RWPE2 (cell line): ENCODE measurements at regions not wholly inside any gene's neighbourhood (a gene's known extent, or its start where the extent isn't known, plus 50 kb on each side); places are given as distances from the start of the nearest gene placed in this dataset.
"Not testable (repeated sequence)": the region's sequence is repeated elsewhere in the genome, so short reads cannot be mapped to it uniquely, and the experiment has no call there.

ENCODE experiments used
- ATAC-seq: fragments of 200-7000 bp; cut with Tn5 transposase; 3 replicates; pipeline ENCODE4 v1.9.1; 2021; ENCODE audit warnings: low read depth
- DNase-seq: peaks from one replicate; pipeline ENCODE4 v3.0.0-alpha.2; 2020; ENCODE audit warnings: low spot score
- H3K27ac ChIP-seq: fragments of 450-650 bp; 2 replicates; pipeline ENCODE4 v1.5.1; 2017; ENCODE audit warnings: mild to moderate bottlenecking; ENCODE audit not compliant: poor library complexity, severe bottlenecking
- H3K27me3 ChIP-seq: fragments of 250-450 bp; sonication (Bioruptor Pico); 2 replicates; pipeline ENCODE4 v1.5.1; 2021; ENCODE audit warnings: mild to moderate bottlenecking, moderate library complexity; ENCODE audit not compliant: insufficient read depth, poor library complexity, severe bottlenecking
- H3K36me3 ChIP-seq: fragments of 250-450 bp; sonication (Bioruptor Pico); 2 replicates; pipeline ENCODE4 v1.5.1; 2020; ENCODE audit warnings: low read depth, mild to moderate bottlenecking, moderate library complexity
- H3K4me1 ChIP-seq: fragments of 250-450 bp; sonication (Bioruptor Pico); 2 replicates; pipeline ENCODE4 v1.5.1; 2021; ENCODE audit warnings: mild to moderate bottlenecking, moderate library complexity; ENCODE audit not compliant: insufficient read depth, poor library complexity, severe bottlenecking
- H3K4me3 ChIP-seq: fragments of 250-450 bp; sonication (Bioruptor Pico); 2 replicates; pipeline ENCODE4 v1.5.1; 2021; ENCODE audit warnings: mild to moderate bottlenecking, moderate library complexity; ENCODE audit not compliant: severe bottlenecking
- H3K9me3 ChIP-seq: fragments of 250-450 bp; sonication (Bioruptor Pico); 2 replicates; pipeline ENCODE4 v1.5.1; 2021; ENCODE audit warnings: mild to moderate bottlenecking, moderate library complexity; ENCODE audit not compliant: severe bottlenecking
- TF ChIP-seq, protein P1 (sequence below): fragments of 450-650 bp; IDR thresholded peaks from one replicate; pipeline ENCODE4 v1.5.1; 2017; ENCODE audit warnings: mild to moderate bottlenecking, moderate library complexity; ENCODE audit not compliant: poor library complexity, severe bottlenecking

DNA sequence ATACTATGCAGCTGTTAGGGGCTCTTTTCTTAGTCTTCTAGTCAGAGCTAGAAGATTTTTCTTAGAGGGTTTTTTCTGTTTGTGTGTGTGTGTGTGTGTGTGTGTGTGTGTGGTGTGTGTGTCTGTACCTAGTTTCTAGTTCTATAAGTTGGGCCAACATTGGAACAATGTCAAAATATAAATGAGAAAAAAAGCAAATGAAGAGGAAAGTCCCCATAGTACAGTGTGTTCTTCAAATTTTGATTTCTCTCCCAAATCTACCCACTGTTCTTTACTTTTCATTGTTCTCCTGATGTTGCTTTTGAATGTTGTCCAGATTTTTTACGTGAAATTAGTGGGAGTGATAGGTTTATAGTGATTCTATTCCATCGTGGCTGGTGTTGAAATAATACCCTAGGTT is 2153.4 kb upstream of the RAG2 start:
- Histone ChIP-seq H3K36me3 (no peaks in the 10 kb centered on the region), H3K9me3 (no peaks in the 10 kb centered on the region), H3K27ac (no peak overlapping the region), H3K4me3 (no peak overlapping the region), H3K4me1 (peaks cover 3% of the 10 kb centered on the region), H3K27me3 (no peaks in the 10 kb centered on the region)
- DNase-seq, result no peak
- TF ChIP-seq, protein P1, sequence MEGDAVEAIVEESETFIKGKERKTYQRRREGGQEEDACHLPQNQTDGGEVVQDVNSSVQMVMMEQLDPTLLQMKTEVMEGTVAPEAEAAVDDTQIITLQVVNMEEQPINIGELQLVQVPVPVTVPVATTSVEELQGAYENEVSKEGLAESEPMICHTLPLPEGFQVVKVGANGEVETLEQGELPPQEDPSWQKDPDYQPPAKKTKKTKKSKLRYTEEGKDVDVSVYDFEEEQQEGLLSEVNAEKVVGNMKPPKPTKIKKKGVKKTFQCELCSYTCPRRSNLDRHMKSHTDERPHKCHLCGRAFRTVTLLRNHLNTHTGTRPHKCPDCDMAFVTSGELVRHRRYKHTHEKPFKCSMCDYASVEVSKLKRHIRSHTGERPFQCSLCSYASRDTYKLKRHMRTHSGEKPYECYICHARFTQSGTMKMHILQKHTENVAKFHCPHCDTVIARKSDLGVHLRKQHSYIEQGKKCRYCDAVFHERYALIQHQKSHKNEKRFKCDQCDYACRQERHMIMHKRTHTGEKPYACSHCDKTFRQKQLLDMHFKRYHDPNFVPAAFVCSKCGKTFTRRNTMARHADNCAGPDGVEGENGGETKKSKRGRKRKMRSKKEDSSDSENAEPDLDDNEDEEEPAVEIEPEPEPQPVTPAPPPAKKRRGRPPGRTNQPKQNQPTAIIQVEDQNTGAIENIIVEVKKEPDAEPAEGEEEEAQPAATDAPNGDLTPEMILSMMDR, result no peak
- ATAC-seq, result no peak

DNA sequence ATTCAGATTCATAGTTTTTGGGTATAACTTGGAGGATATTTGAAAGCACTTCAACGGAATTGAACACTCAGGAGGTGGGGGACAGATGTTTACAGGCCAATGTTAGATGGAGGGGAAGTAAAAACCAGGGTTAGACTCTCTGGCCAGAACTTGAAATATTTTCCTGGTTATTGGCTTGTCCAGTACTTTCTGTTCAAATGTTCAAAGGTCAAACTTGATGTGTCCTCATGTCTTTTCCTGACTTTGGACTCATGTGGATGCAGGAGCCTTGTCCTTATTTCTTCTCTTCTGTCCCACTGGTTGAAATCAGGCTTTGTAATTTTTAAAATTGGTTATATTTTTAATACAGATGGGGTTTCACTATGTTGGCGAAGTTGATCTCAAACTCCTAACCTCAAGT is 2148.5 kb upstream of the RAG2 start:
- H3K4me3 ChIP-seq, H3K36me3 ChIP-seq, H3K27ac ChIP-seq, H3K27me3 ChIP-seq, H3K9me3 ChIP-seq, H3K4me1 ChIP-seq, ATAC-seq, DNase-seq: not testable (repeated sequence)

DNA sequence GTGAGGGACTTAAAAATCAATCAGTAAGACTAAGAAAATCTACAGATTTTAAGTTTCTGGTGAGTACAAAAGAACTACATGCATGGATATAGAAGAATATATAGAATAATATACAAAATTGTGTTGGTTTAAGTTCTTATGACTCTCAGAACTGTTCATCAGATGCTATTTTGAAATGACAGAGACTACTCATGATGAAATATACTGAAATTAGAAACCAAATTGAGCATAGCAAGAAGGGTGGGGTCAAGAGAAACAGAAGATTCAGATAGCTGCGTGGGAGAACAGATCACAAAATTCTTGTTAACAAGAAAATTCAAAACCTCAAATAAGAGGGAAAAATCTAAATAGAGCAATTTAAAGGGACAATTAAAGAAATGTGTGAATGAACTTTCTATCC is 2125.3 kb upstream of the RAG2 start:
- Histone ChIP-seq H3K4me1 (no peaks in the 10 kb centered on the region), H3K27ac (no peak overlapping the region), H3K4me3 (no peak overlapping the region), H3K27me3 (no peaks in the 10 kb centered on the region), H3K9me3 (no peaks in the 10 kb centered on the region), H3K36me3 (no peaks in the 10 kb centered on the region)
- ATAC-seq (no peak), DNase-seq (no peak)
- TF ChIP-seq, protein P1, result no peak

DNA sequence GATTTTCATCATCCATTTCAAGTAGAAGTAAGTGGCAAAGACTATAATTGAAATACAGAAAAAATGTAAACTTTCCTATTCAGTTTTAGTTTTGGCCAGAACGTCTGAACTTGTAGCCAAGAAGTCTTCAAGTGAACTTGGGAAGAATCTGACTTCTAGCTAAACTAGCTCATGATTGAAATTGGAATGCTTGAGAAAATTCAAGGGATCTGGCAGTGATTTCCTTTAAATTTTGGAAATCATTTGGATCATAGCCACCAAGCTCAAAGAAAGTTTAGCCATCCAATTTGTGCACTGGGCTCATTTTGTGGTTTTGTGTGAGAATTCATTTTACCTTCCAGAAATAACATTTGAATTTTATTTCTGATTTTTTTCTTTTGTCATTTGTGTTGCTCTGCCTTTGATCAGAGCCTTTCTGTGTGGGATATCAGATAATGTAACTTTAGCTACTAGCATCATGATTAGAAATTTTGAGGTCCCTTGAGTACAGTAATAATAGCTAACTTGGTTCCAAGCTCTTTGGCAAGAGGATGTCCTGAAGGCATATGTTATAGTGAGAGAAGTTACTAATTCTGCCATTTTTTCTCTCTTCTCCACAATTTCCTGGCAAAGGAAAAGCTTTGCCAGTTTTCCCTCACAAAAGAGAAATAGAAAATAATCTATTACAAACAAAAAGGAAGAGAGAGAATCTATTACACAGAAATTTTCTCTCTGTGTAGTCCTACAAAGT is 2123.7 kb upstream of the RAG2 start:
- Histone ChIP-seq H3K9me3 (no peaks in the 10 kb centered on the region), H3K36me3 (no peaks in the 10 kb centered on the region), H3K27me3 (no peaks in the 10 kb centered on the region), H3K4me3 (no peak overlapping the region), H3K27ac (no peak overlapping the region), H3K4me1 (no peaks in the 10 kb centered on the region)
- DNase-seq (no peak), ATAC-seq (no peak)
- TF ChIP-seq, protein P1, result no peak

DNA sequence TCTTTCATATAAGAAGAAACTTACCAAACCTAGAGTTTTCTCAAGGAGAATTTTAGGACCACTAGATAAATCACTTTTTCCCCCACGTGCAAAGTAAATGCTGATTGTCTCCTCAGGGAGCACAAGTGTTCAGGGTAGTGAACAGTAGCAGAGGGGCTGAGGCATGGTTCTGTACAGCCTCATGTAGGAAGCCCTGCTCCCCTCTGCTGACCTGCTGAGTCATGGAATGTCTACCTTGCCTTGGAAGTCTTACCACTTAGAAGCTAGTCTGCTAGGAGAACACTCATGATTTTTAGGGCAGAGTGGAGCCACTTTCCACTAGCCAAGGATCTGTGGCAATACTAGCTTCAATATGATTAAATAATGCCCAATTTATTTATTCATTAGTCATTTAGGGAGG is 2120.6 kb upstream of the RAG2 start:
- Histone ChIP-seq H3K4me1 (no peaks in the 10 kb centered on the region), H3K36me3 (no peaks in the 10 kb centered on the region), H3K9me3 (no peaks in the 10 kb centered on the region), H3K27me3 (no peaks in the 10 kb centered on the region), H3K27ac (no peak overlapping the region), H3K4me3 (no peak overlapping the region)
- TF ChIP-seq, protein P1, result no peak
- DNase-seq, result no peak
- ATAC-seq, result no peak
